HUES64 (cell line): ENCODE measurements at regions not wholly inside any gene's neighbourhood (a gene's known extent, or its start where the extent isn't known, plus 50 kb on each side); places are given as distances from the start of the nearest gene placed in this dataset.
"Not testable (repeated sequence)": the region's sequence is repeated elsewhere in the genome, so short reads cannot be mapped to it uniquely, and the experiment has no call there.

Source experiments
- H3K27ac ChIP-seq: 2 replicates; pipeline ENCODE4 v1.7.0; 2013; ENCODE audit warnings: low read depth, low read length, inconsistent platforms
- H3K27me3 ChIP-seq: 2 replicates; pipeline ENCODE4 v1.6.1; 2013; ENCODE audit warnings: mild to moderate bottlenecking, low read length; ENCODE audit not compliant: insufficient read depth
- H3K36me3 ChIP-seq: 2 replicates; pipeline ENCODE4 v1.6.1; 2013; ENCODE audit warnings: mild to moderate bottlenecking, low read length; ENCODE audit not compliant: insufficient read depth
- H3K4me1 ChIP-seq: 2 replicates; pipeline ENCODE4 v1.6.1; 2013; ENCODE audit warnings: mild to moderate bottlenecking, low read length, moderate library complexity; ENCODE audit not compliant: insufficient read depth
- H3K4me3 ChIP-seq: 2 replicates; pipeline ENCODE4 v1.5.1; 2013; ENCODE audit warnings: mild to moderate bottlenecking, low read length, moderate library complexity
- H3K9ac ChIP-seq: 2 replicates; pipeline ENCODE4 v1.6.1; 2013; ENCODE audit warnings: mild to moderate bottlenecking, low read depth, low read length
- H3K9me3 ChIP-seq: 2 replicates; pipeline ENCODE4 v1.6.1; 2013; ENCODE audit warnings: low read depth, low read length; ENCODE audit not compliant: insufficient read depth
- WGBS: fragments of 150-250, 120-280 bp; methylation state at CpG from one replicate; pipeline ENCODE4 v1.1.7; 2013; ENCODE audit warnings: missing lambda C conversion rate; 5-methylcytosine and 5-hydroxymethylcytosine counted together

DNA sequence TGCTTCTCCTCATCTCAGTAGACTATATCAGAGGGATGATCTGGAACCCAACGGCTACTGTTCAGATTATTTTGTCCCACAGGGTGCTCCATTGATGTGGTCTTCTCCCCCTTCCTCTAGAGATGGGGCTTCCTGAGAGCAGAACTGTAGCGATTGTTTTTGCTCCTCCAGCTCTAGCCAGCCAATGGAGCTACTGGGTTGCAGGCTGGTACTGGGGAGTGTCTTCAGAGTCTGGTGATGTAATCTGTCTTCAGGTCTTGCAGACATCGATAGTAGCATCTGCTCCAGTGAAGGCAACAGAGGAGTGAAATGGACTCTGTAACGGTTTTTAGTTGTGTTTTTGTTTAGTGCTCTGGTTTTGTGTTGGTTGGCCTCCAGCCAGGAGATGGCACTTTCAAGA is 621.9 kb downstream of the RNF144A start:
- no peak overlapping the region for H3K27ac ChIP-seq
- H3K36me3 ChIP-seq: no peaks in the 10 kb centered on the region
- H3K9me3 ChIP-seq: peaks cover 7% of the 10 kb centered on the region
- H3K4me1 ChIP-seq: no peaks in the 10 kb centered on the region
- no peaks in the 10 kb centered on the region for H3K27me3 ChIP-seq
- no peak overlapping the region for H3K9ac ChIP-seq
- H3K4me3 ChIP-seq: no peak overlapping the region
- WGBS: 96% methylated on average over 4 of the region's 4 CpGs

DNA sequence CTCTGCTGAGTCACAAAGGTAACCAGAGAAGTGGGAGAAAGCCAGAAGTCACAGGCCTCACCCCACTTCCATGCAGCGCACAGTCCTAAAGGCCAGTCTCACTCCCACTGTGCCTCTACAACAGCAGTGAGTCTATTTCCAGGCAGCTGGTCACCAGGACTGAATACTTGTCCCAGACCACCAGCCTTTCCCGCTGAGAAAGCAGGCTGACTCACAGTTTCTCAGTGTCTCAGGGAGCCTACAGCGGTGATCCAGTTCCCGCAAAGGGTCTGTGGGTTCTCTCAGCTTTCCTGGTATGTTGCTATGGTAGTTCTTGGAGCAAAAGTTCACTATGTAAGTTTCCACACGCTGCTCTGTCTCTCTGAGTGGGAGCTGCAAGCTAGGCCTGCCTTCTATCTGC is 622.5 kb downstream of the RNF144A start:
- Histone ChIP-seq H3K27me3 (no peaks in the 10 kb centered on the region), H3K4me3 (no peak overlapping the region), H3K9ac (no peak overlapping the region), H3K9me3 (peaks cover 7% of the 10 kb centered on the region), H3K4me1 (no peaks in the 10 kb centered on the region), H3K36me3 (no peaks in the 10 kb centered on the region), H3K27ac (no peak overlapping the region)
- 87% methylated on average over 5 of the region's 5 CpGs for WGBS

DNA sequence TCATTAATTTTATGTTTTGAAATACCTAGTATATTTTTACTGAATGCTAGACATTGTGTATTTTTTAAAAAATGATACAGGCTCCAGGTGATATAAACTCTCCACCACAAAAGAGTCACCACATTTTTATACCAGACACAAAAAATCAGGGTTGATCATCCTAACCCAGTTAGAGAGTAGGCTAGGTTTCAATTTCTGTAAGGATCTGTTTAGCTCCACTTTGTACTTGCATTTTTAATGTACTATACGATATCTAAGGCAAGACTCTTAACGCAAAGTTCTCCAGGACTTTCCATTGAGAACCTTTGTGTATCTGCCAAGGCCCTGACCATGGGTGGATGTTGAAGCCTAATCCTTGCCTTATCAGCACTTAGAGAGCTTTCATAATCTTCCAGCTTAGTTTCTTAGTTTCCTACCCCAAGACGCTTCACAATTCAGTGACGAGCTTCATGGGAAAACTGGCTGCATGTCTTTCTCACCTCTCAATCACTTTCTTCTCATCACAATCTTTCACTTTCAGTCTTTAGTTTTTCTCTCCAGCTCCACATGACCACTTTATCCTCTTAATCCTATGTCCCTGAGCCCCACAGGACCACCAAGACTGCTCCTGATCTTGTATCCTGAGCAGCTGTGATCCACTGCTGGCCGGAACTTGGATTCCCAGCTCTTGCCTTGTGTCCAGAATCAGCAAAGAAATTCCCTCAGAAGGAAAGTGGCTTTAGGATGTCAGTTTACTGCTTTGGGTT is 635.8 kb downstream of the RNF144A start:
- Histone ChIP-seq H3K27me3 (no peaks in the 10 kb centered on the region), H3K36me3 (no peaks in the 10 kb centered on the region), H3K4me1 (no peaks in the 10 kb centered on the region), H3K9ac (no peak overlapping the region), H3K9me3 (no peaks in the 10 kb centered on the region), H3K4me3 (no peak overlapping the region), H3K27ac (no peak overlapping the region)
- WGBS: 91% methylated on average over 5 of the region's 5 CpGs

DNA sequence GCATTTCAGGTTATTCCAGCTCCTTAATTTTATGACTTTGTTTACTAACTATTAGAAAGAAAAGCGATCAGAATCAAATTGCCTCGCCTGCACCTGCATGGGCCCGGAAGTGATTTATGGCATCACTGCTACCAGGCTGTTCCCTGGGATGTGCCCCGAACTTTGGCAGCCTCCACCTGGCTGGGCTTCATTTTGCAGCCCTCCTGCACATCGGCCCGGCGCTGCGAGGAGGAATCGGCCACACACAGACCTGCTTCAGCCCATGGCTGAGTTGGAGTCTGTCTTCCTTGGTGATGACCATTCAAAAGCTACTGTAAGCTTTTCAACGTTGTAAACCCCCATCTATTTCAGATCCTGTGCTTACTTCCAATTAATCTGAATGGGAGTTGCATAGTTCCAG is 638.0 kb downstream of the RNF144A start:
- Histone ChIP-seq H3K36me3 (no peaks in the 10 kb centered on the region), H3K4me3 (no peak overlapping the region), H3K9ac (no peak overlapping the region), H3K4me1 (no peaks in the 10 kb centered on the region), H3K27ac (no peak overlapping the region), H3K9me3 (no peaks in the 10 kb centered on the region), H3K27me3 (no peaks in the 10 kb centered on the region)
- WGBS: 97% methylated on average over 10 of the region's 10 CpGs

DNA sequence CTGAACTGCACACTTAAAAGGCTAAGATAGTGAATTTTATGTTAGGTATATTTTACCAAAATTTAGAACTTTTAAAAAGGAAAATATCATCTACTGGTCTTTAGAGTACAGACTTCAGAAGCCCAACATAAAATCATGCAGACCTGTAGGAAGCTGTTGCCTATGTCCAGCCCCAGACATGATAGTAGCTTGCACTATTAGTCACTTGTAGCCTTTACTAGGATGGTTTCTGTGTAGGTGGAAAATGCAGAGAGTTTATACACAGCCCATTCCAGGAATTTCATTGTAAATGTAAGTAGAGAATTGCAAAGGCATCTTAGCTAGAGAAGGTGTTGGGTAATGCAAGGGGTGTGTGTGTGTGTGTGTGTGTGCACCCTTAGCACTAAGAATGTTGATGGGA is 640.2 kb downstream of the RNF144A start:
- H3K27me3 ChIP-seq: no peaks in the 10 kb centered on the region
- H3K4me3 ChIP-seq: no peak overlapping the region
- no peaks in the 10 kb centered on the region for H3K36me3 ChIP-seq
- no peak overlapping the region for H3K9ac ChIP-seq
- H3K27ac ChIP-seq: no peak overlapping the region
- H3K4me1 ChIP-seq: no peaks in the 10 kb centered on the region
- H3K9me3 ChIP-seq: no peaks in the 10 kb centered on the region

DNA sequence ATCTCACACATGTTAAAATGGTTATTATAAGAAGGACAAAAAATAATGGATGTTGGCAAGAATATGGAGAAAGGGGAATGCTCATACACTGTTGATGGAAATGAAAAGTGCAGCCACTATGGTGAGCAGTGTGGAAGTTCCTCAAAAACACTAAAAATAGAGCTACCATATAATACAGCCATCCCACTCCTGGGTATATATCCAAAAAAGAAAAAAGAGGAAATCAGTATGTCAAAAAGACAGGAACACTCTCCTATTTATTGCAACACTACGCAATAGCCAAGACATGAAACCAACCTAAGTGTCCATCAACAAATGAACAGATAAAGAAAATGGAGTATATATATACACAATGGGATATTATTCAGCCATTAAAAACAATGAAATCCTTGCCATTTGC is 642.6 kb downstream of the RNF144A start:
- H3K27me3 ChIP-seq: no peaks in the 10 kb centered on the region
- no peak overlapping the region for H3K9ac ChIP-seq
- H3K4me1 ChIP-seq: no peaks in the 10 kb centered on the region
- H3K27ac ChIP-seq: no peak overlapping the region
- WGBS: no CpG with 5 or more reads among the region's 1 CpG
- H3K36me3 ChIP-seq: no peaks in the 10 kb centered on the region
- no peaks in the 10 kb centered on the region for H3K9me3 ChIP-seq
- H3K4me3 ChIP-seq: no peak overlapping the region

DNA sequence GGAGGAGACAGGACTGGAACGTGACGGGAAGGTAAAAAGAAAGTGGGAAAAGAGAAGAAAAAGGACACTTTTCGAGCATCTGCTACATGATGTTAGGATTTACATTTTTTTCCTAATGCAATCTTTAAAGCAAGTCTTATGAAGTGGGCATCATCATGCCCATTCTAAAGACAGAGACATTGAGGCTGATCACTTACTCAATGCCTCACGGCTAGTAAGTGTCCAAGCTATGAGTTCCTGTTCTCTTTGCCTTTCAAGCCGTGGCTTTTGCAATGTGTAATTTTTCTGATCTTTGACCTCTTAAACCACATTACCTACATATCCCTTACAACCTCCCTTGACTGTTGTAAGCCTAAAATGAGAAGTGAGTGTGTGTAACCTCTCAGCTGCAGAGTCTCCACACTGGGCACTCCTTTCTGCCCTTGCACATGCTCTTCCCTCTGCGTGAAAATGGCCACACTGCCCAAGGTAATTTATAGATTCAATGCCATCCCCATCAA is 649.2 kb downstream of the RNF144A start:
- no peak overlapping the region for H3K9ac ChIP-seq
- H3K9me3 ChIP-seq: no peaks in the 10 kb centered on the region
- H3K4me1 ChIP-seq: no peaks in the 10 kb centered on the region
- no peaks in the 10 kb centered on the region for H3K36me3 ChIP-seq
- 96% methylated on average over 6 of the region's 6 CpGs for WGBS
- H3K27me3 ChIP-seq: no peaks in the 10 kb centered on the region
- no peak overlapping the region for H3K4me3 ChIP-seq
- no peak overlapping the region for H3K27ac ChIP-seq

DNA sequence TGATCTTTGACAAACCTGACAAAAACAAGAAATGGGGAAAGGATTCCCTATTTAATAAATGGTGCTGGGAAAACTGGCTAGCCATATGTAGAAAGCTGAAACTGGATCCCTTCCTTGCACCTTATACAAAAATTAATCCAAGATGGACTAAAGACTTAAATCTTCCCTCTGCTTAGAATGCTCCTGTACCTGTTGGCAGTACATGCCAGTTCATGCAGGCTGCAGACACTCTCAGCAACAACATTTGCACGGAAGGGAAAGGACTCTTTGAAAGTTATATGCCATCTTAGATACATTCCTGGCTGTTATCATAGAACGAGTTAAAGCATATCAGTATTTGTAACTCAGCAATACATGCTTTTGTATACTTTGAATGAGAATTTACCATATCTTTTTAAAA is 649.9 kb downstream of the RNF144A start:
- not testable (repeated sequence) for H3K4me3 ChIP-seq, H3K27me3 ChIP-seq, H3K27ac ChIP-seq, H3K36me3 ChIP-seq, H3K9me3 ChIP-seq, H3K4me1 ChIP-seq, H3K9ac ChIP-seq
- 90% methylated on average over 2 of the region's 2 CpGs for whole genome bisulfite sequencing

DNA sequence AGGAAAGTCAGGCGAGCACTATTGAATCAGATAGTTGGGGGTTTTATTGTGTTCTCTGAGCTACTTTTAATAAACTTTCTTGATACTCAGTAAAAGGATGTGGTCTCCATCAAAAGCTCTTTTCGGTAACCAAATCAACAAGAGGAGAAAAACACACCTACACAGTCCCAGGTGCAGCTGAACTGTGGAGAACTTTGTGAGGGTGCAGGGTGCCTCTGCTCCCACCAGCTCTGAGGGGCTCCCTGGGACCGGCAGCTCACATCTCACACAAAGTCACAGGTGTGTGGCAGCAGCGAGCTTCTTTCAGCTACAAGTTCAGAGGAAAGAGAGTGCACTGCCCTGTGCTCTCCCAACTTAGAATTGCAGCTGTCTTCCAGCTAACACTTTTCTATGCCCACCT is 650.4 kb downstream of the RNF144A start:
- Histone ChIP-seq H3K9me3 (no peaks in the 10 kb centered on the region), H3K36me3 (no peaks in the 10 kb centered on the region), H3K27ac (no peak overlapping the region), H3K27me3 (no peaks in the 10 kb centered on the region), H3K4me1 (0 out of 2 replicates have a peak, but pooled peaks cover 6% of the 10 kb centered on the region), H3K9ac (no peak overlapping the region), H3K4me3 (no peak overlapping the region)
- WGBS: 90% methylated on average over 3 of the region's 4 CpGs

DNA sequence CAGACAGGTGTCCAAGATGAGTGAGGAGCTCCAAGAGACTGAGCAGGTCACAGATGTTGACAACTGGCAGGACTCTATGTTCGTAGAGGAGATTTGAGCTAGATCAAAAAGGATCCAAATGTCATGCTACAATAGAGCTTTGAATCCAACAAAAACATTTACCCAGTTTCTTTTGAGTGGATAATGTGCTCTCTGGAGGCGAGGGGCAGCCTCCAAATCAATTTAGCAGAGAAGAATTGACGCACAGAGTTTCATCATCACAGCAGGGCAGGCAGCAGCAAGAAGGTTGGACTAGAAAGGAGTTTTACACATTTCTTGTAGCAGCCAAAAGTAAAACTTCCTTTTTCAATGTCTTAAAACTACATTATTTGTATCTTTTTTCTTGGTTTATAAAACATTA is 653.0 kb downstream of the RNF144A start:
- H3K4me3 ChIP-seq: no peak overlapping the region
- WGBS: 92% methylated on average over 3 of the region's 3 CpGs
- no peaks in the 10 kb centered on the region for H3K27me3 ChIP-seq
- peaks cover 17% of the 10 kb centered on the region; the same call in 1 of the 2 replicates for H3K4me1 ChIP-seq
- H3K27ac ChIP-seq: no peak overlapping the region
- no peak overlapping the region for H3K9ac ChIP-seq
- H3K36me3 ChIP-seq: no peaks in the 10 kb centered on the region
- H3K9me3 ChIP-seq: no peaks in the 10 kb centered on the region

DNA sequence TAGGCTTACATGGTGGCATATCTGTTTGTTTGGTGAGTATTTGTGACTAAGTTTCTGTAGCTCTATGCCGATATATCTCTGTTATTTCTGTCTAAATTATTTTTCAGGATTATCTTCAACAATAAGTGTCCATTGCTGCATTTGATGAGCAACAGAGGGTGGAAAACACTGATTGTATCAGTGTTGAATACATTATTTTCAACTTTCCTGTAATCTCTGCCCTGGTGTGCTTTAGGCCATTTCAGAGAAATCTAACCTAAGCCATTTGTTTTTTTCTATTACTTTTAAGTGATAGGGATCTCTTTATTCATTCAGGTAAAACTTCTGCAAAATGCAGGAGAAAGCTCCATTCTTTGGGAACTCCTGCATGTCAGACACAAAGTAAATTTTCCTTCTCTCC is 654.5 kb downstream of the RNF144A start:
- Histone ChIP-seq H3K4me1 (peaks cover 21% of the 10 kb centered on the region), H3K36me3 (no peaks in the 10 kb centered on the region), H3K27me3 (no peaks in the 10 kb centered on the region), H3K9me3 (0 out of 2 replicates have a peak, but pooled peaks cover under 1% of the 10 kb centered on the region), H3K27ac (no peak overlapping the region), H3K4me3 (no peak overlapping the region), H3K9ac (no peak overlapping the region)
- no CpG with 5 or more reads among the region's 1 CpG for WGBS

DNA sequence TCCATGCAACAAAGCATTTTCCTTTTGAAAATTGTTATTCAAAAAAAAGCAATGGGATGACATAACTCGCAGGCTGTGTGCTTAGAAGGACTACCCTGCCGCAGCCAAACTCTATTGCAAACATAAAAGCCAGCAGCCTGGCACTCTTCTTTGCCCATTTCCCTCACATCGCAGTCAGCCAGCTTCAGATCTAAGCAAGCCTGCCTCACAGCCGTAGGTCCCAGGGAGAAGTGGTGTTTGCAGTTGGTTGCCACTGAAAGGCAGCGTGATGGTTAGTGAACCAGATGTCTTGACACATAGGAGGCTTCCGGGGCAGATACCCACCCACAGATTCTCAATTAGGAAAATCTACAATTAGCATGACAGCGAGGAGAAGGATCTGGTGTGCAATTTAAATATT is 655.2 kb downstream of the RNF144A start:
- Histone ChIP-seq H3K9ac (no peak overlapping the region), H3K27ac (no peak overlapping the region), H3K36me3 (no peaks in the 10 kb centered on the region), H3K9me3 (peaks cover 5% of the 10 kb centered on the region), H3K4me1 (peaks cover 21% of the 10 kb centered on the region), H3K27me3 (no peaks in the 10 kb centered on the region), H3K4me3 (no peak overlapping the region)
- WGBS: 88% methylated on average over 6 of the region's 7 CpGs
